ENCODE measurements at regions not wholly inside any gene's neighbourhood (a gene's known extent, or its start where the extent isn't known, plus 50 kb on each side); places are given as distances from the start of the nearest gene placed in this dataset.
A peak's percentile ranks its signal among the peaks of the same experiment; 100 is the strongest.
"Not testable (repeated sequence)": the region's sequence is repeated elsewhere in the genome, so short reads cannot be mapped to it uniquely, and the experiment has no call there.

GRCh38 chr18:70553245-70553935, 264.5 kb downstream of the SOCS6 start:
- peak; percentile 10 for DNase-seq

- no peak for DNase-seq
Measured at GRCh38 chr18:70536370-70537062, 247.7 kb downstream of the SOCS6 start.

DNA sequence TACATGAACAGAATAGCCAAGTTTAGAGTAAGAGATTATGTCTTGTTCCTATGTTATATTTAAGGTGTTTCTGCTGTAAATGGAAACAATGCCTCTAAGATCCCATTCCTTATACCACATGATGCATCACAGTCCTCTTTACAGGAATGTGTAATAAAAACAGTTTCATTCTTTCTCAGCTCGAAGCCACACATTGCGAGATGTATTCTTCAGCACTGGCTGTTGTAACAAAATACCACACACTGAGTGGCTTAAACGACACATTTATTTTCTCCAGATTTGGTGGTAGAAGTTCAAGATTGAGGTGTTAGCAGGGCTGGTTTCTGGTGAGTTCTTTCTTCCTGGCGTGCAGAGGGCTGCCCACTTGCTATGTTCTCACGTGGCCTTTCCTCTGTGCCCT, 246.2 kb downstream of the SOCS6 start:
- no peak for DNase-seq

- not testable (repeated sequence) for DNase-seq
Measured at GRCh38 chr18:70525322-70525721, 236.5 kb downstream of the SOCS6 start.

- no peak for DNase-seq
Measured at GRCh38 chr18:70523792-70524182, 234.9 kb downstream of the SOCS6 start.

- no peak for DNase-seq
Measured at GRCh38 chr18:70523035-70523791, 234.4 kb downstream of the SOCS6 start.

DNA sequence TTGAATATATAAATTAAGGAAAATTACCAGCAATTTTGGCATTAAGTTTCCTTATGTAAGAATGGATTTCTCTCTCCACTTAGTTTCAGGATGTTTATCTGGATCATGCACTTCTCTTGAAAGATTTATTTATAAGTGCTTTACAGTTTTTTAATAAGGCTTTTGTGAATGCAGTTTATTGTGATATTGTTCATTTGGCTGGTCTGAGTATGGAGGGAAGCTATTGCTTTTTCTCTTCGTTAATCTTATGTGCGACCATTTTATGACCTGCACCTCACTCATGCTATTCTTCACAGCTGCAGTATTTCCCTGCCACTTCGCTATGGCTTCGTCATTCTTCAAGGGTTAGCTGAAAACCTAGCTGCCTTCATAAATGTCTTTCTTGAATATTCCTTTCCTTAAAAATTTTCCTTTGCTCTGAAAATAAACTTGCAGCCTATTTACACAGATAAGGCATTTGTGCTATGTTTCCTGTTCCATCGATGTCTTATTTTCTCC, 233.4 kb downstream of the SOCS6 start:
- no peak for DNase-seq

DNA sequence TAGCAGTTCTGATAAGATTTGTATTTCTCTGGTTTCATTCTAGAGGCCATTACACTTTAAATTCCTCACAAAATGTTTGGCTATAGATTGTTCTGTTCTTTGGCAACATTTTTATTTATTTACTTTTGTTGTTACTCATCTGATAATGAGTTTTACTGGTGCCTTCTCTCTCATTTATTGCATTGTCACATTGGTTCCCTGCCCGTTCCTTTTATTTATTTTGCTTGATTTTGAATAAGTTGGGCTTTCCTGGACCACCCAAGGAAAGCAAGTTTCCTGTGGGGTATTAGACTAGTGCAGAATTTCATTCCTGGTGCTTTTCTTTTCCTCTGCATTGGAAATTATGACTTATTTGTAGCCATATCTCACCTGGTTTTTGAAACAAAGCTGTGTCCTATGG, 232.0 kb downstream of the SOCS6 start:
- DNase-seq: no peak

- DNase-seq: no peak
Measured at GRCh38 chr18:70513502-70514171, 224.8 kb downstream of the SOCS6 start.

DNA sequence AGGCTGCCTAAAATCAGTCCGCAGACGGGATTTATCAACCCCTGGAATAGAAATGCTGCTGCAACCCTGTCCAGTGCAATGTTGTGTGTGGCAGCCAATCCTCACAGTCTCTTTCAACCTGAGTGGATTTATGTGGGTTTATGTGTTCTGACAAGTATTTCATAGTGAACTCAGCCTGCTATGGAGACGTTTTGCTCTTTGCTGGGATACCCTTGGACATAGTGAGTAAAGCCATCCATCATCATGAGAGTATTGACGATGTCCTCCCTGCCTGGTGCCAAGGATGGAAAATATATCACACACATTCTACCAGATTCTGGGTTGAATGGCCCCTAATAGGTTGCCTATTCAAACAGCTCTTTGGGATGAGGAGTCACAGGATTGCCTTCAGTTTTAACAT, 219.1 kb downstream of the SOCS6 start:
- no peak for DNase-seq

GRCh38 chr18:70506511-70506910, 217.7 kb downstream of the SOCS6 start:
- DNase-seq: no peak

DNA sequence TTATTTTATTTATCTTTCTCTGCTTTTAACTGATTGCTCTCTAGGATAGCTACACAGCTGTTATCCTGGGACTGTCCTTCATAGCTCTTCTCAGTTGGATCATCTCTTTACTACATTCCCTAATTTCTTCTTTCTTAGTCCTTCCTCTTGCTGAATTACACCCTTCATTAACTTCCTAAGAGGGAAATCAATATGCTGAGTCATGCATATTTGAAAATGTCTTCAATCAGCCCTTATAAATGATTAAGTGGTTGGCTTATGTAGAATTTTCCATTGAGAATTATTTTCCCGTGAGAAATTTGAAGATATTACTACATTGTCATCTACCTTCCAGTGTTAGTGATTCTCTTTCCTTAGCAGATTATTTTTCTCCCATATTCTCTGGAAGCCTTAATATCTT, 214.2 kb downstream of the SOCS6 start:
- no peak for DNase-seq

DNA sequence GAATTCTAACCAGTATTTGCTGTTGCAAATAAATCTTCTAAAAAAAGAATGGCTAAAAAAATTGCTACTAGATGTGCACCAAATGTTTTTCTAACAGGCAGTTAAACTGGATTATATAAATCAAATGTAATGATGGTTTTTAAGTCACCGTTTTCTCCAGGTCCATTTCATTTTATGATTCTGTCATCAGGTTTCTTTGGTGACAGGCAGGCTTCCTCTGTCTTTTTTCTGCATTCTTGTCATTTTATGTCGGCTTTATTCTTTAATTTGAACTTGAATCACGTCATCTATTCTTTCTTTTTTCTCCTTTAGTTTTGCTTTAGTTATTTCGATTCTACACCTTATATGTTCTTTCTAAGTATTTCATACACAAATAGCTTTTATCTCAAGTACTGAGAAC, 212.5 kb downstream of the SOCS6 start:
- DNase-seq: no peak

DNA sequence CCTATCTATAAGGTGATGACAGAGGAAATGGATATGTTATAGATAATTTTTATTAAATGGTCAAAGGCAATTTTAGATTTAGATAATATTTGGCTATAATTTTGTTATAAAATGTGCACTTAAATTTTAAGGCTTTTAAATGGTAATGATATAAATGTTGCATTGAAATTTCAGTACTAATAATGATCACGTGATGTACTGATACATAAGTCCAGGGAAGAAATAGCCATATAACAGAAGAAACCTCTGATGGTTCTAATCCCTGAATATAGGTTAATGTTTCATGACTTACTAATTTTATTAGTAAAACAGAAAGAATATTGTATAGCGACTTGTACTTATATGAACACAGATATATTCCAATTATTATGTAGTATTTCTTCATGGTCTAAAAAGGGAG, 211.9 kb downstream of the SOCS6 start:
- DNase-seq: no peak

- peak; percentile 13 for DNase-seq
Measured at GRCh38 chr18:70499218-70499691, 210.4 kb downstream of the SOCS6 start.

DNA sequence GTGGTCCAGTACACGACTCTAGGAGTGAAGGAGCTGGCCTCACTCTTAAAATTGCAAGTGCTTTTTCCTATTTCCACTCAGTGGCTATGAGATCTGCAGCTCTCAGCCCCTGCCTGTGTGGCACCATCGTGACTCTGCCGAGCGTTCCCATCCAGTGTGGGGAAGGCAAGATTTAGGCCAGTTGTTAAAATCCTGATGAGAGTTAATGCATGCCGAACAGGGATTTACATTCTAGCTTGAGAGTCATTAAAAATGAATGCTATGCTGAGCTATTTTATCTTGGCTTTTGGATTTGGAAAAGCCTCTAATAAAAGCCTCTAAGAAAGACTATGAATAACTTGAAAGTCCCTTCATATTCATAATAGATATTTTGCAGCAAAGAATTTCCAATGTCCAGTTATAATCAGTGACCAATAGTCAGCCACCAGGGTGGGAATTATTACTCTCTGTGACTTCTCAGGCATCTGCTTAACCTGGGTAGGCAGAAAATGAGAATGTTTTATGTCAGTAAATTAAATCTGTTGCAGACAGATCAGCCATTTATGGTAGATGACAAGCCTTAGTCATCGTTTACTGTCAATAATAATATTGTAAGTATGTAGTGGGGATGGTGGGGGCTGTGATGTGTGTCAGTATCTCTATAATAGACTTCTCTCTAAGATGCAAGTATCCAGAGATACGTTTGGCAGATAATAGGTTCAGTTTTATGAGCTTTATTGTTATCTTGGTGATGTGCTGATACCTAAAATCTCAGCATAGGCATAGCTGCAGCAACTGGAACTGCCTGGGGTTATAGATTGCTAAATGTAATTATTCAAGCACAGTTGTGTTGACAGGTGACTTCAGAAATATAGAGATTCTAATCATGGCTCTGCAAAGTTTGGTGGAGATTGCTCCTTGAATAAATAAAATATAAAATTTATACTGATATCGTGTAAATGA, 207.8 kb downstream of the SOCS6 start:
- DNase-seq: no peak

DNA sequence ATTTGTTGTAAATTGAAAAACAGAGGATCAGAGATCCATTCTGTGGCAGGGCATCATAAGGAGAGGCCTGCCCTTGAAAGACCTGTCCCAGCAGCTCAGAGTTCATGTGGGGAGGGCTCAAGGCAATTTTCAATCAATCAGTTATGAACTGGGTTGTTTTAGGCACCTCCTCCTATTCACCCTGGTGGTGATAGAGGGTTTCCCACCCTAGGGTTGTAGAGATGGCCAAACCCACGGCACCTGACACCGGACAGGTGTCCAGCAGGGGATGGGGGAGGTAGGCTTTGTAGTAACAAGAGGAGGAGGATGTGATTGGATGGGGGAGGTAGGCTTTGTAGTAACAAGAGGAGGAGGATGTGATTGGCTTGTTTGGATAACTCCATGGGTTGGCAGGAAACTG, 205.7 kb downstream of the SOCS6 start:
- DNase-seq: no peak

DNA sequence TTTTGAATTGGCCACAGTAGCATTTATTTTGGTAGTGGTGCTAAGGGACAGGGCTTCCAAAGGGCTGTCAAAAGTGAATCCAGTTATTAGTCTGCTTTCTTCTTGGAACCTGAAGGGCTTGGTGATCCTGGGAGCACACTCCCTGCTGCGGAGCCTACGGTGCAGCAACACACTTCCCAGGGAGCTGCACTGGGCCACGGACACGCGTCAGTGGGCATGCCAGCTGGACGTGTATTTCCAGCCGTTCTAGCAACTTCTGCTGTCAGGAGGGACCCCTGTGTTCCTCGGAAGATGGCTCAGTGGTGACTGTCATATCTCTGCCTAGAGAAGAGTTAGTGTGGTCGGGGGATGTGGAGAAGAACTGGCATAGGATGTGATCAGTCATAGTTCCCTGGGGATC, 204.6 kb downstream of the SOCS6 start:
- DNase-seq: no peak

DNA sequence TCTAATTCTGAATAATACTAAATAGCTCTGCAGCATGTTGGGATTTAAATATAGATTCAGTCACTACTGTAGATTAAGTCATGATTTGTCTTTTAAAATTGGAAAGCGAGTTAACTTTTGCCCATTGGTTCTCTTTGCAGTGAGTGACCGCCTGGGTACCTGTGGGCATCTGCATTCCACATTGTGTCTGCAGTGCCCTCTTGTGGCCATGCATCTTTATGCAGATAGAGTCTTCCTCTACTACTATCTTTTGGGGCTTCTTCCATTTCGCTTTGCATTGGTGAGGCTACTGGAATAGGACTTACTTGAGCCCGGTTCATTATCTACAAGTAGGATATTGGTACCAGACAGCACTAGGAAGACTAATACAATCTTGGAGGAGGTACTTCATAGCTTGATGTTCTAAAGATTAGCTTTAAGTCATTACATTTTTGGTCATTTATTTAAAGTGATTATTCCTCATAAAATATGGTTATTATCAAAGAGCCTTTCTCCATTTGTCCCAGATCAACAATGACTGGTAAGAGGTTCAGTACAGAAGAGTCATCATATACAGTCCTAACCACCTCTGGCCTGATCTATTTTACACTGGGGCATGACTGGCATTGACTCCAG, 203.0 kb downstream of the SOCS6 start:
- DNase-seq: peak; percentile 21

- DNase-seq: peak; percentile 45
Measured at GRCh38 chr18:70489986-70490933, 201.4 kb downstream of the SOCS6 start.

Data from CD4-positive, alpha-beta T cell treated with Interferon gamma for 1 hour (primary cell).